ENCODE measurements at regions not wholly inside any gene's neighbourhood (a gene's known extent, or its start where the extent isn't known, plus 50 kb on each side); places are given as distances from the start of the nearest gene placed in this dataset.

GRCh38 chr14:89065879-89066278 is 241.4 kb downstream of the TTC8 start:
- ATAC-seq: no peak
- Histone ChIP-seq H3K79me2 (replicated peaks; ENCODE audit: insufficient read depth) (no peaks in the 10 kb centered on the region), H3K27me3 (ENCODE audit: insufficient read depth) (no peaks in the 10 kb centered on the region), H3K4me1 (ENCODE audit: insufficient read depth) (peaks cover 8% of the 10 kb centered on the region), H3K36me3 (ENCODE audit: insufficient read depth) (no peaks in the 10 kb centered on the region), H3K27ac (ENCODE audit: low read depth) (no peak overlapping the region), H2AFZ (no peak overlapping the region), H4K20me1 (replicated peaks; ENCODE audit: insufficient read depth) (no peaks in the 10 kb centered on the region), H3K4me2 (no peak overlapping the region), H3K9me2 (ENCODE audit: insufficient read depth) (peaks cover 13% of the 10 kb centered on the region), H3K4me3 (no peak overlapping the region), H3F3A (replicated peaks; ENCODE audit: low read depth) (0 out of 2 replicates have a peak, but pooled peaks cover 3% of the 10 kb centered on the region)
- Mint-ChIP-seq H3K4me1 (peaks cover 4% of the 10 kb centered on the region; the same call in 2 of the 3 replicates), H3K27ac (no peak overlapping the region), H3K4me3 (no peak overlapping the region), H3K9me3 (no peaks in the 10 kb centered on the region), H3K27me3 (ENCODE audit: insufficient read depth, low read depth, poor library complexity) (peaks cover 2% of the 10 kb centered on the region), H3K36me3 (ENCODE audit: low read depth) (no peaks in the 10 kb centered on the region)
- no peak for DNase-seq (ENCODE audit: low spot score)
- no peak for TF ChIP-seq ZNF331 (CRISPR knock-in tag; IDR thresholded peaks at IDR 0.05; ENCODE audit: low read depth)
- TF ChIP-seq CREB1 (CRISPR knock-in tag; IDR thresholded peaks at IDR 0.05; ENCODE audit: low read depth): no peak
- no peak for TF ChIP-seq JUNB (IDR thresholded peaks at IDR 0.05; ENCODE audit: unreplicated experiment)
- TF ChIP-seq POLR2AphosphoS5 (IDR thresholded peaks at IDR 0.05; ENCODE audit: low read depth): no peak
- TF ChIP-seq, protein P1, sequence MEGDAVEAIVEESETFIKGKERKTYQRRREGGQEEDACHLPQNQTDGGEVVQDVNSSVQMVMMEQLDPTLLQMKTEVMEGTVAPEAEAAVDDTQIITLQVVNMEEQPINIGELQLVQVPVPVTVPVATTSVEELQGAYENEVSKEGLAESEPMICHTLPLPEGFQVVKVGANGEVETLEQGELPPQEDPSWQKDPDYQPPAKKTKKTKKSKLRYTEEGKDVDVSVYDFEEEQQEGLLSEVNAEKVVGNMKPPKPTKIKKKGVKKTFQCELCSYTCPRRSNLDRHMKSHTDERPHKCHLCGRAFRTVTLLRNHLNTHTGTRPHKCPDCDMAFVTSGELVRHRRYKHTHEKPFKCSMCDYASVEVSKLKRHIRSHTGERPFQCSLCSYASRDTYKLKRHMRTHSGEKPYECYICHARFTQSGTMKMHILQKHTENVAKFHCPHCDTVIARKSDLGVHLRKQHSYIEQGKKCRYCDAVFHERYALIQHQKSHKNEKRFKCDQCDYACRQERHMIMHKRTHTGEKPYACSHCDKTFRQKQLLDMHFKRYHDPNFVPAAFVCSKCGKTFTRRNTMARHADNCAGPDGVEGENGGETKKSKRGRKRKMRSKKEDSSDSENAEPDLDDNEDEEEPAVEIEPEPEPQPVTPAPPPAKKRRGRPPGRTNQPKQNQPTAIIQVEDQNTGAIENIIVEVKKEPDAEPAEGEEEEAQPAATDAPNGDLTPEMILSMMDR (conservative IDR thresholded peaks at IDR 0.05; ENCODE audit: low read depth in 2 of 2): no peak
- no peak for TF ChIP-seq ETS1 (IDR thresholded peaks at IDR 0.05)
- no peak for TF ChIP-seq EZH2 (IDR thresholded peaks at IDR 0.05; ENCODE audit: low read depth, unreplicated experiment)
- no peak for TF ChIP-seq REST (IDR thresholded peaks at IDR 0.05; ENCODE audit: unreplicated experiment)
- TF ChIP-seq ZNF114 (CRISPR knock-in tag; IDR thresholded peaks at IDR 0.05): no peak
- TF ChIP-seq STAT1 (IDR thresholded peaks at IDR 0.05; ENCODE audit: unreplicated experiment): no peak
- no peak for TF ChIP-seq NANOG (IDR thresholded peaks at IDR 0.05; ENCODE audit: borderline replicate concordance)
- TF ChIP-seq ZNF462 (CRISPR knock-in tag; IDR thresholded peaks at IDR 0.05): no peak
- TF ChIP-seq EZH2phosphoT487 (IDR thresholded peaks at IDR 0.05; ENCODE audit: unreplicated experiment): no peak

All from GM23338 (cell line).